ENCODE measurements at regions not wholly inside any gene's neighbourhood (a gene's known extent, or its start where the extent isn't known, plus 50 kb on each side); places are given as distances from the start of the nearest gene placed in this dataset.
"Not testable (repeated sequence)": the region's sequence is repeated elsewhere in the genome, so short reads cannot be mapped to it uniquely, and the experiment has no call there.

DNA sequence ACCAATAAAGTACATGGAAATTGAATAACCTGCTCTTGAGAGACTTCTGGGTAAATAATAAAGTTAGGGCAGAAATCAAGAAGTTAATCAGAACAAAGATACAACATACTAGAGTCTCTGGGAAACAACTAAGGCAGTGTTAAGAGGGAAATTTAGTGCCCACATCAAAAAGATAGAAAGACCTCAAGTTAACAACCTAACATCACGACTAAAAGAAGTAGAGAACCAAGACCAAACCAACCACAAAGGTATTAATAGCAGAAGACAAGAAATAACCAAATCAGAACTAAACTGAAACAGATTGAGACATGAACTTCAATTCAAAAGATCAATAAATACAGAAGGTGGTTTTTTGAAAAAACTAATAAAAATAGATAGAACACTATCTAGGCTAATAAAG is 140.7 kb downstream of the JRKL start:
- no peak for DNase-seq (ENCODE audit: low spot score in 2 of 2)
- Histone ChIP-seq H3K36me3 (no peaks in the 10 kb centered on the region), H3K4me3 (no peak overlapping the region), H3K27ac (no peak overlapping the region), H3K4me1 (no peaks in the 10 kb centered on the region), H3K9me3 (peaks cover 0 to 13% of the 10 kb centered on the region in 2 donors), H3K27me3 (no peaks in the 10 kb centered on the region)
- TF ChIP-seq POLR2AphosphoS5 (IDR thresholded peaks at IDR 0.05) (no peak), POLR2A (IDR thresholded peaks at IDR 0.05) (no peak)
- TF ChIP-seq, protein P1, sequence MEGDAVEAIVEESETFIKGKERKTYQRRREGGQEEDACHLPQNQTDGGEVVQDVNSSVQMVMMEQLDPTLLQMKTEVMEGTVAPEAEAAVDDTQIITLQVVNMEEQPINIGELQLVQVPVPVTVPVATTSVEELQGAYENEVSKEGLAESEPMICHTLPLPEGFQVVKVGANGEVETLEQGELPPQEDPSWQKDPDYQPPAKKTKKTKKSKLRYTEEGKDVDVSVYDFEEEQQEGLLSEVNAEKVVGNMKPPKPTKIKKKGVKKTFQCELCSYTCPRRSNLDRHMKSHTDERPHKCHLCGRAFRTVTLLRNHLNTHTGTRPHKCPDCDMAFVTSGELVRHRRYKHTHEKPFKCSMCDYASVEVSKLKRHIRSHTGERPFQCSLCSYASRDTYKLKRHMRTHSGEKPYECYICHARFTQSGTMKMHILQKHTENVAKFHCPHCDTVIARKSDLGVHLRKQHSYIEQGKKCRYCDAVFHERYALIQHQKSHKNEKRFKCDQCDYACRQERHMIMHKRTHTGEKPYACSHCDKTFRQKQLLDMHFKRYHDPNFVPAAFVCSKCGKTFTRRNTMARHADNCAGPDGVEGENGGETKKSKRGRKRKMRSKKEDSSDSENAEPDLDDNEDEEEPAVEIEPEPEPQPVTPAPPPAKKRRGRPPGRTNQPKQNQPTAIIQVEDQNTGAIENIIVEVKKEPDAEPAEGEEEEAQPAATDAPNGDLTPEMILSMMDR (IDR thresholded peaks at IDR 0.05), result no peak
- intact Hi-C loops (cut with DNase I; ENCODE audit: low total_unique reads), result no loop called here

DNA sequence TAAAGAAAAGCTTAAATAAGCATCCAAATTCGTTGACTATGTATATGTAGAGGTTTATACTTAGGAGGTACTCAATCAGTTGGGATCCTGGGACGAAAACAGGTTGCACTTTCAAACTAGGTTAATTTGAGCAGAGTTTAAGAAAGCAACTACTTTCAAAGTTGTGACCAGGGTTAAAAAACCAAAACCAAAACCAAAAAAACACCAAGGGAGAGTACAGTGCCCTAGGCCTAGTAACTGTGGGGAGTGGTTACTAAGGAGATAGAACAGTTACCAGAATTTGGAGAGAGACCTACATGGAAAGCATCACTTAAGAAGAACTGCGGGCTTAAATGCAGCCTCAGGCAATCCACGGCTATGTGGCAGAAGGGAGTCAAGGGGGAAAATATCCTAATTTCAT is 148.3 kb downstream of the JRKL start:
- no peaks in the 10 kb centered on the region for H3K27me3 ChIP-seq
- TF ChIP-seq POLR2AphosphoS5 (IDR thresholded peaks at IDR 0.05) (no peak), POLR2A (IDR thresholded peaks at IDR 0.05) (no peak)
- TF ChIP-seq, protein P1 (IDR thresholded peaks at IDR 0.05), result no peak

DNA sequence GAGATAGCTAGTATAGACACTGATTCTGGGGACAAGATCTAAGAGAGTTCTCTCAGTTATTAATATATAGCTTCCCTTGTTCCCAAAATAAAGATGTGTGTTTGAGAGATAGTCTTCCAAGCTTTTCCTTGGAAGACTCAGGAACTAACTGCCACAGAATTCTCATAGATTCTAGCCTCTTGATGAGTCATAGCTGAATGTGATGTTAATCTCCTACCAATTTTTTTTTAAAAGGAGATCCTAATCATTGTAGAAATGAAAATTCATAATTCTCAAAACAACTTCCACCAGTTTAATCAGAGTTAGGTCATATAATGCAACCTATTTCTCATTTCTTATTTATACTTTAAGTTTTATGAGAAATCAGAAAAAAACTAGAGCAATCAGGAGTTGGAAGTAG is 148.8 kb downstream of the JRKL start:
- Histone ChIP-seq H3K27me3 (no peaks in the 10 kb centered on the region), H3K4me3 (no peak overlapping the region), H3K27ac (no peak overlapping the region), H3K9me3 (no peaks in the 10 kb centered on the region), H3K36me3 (no peaks in the 10 kb centered on the region), H3K4me1 (no peaks in the 10 kb centered on the region)
- intact Hi-C loops (cut with DNase I; ENCODE audit: low total_unique reads), result no loop called here
- no peak for DNase-seq (ENCODE audit: low spot score in 2 of 2)
- TF ChIP-seq POLR2AphosphoS5 (IDR thresholded peaks at IDR 0.05) (no peak), POLR2A (IDR thresholded peaks at IDR 0.05) (no peak)
- TF ChIP-seq, protein P1 (IDR thresholded peaks at IDR 0.05), result no peak

More for the DNA sequence above, 148.3 kb downstream of the JRKL start:
- Histone ChIP-seq H3K36me3 (no peaks in the 10 kb centered on the region), H3K9me3 (no peaks in the 10 kb centered on the region), H3K4me3 (no peak overlapping the region), H3K27ac (no peak overlapping the region), H3K4me1 (no peaks in the 10 kb centered on the region)
- DNase-seq (ENCODE audit: low spot score in 2 of 2), result no peak
- intact Hi-C loops (cut with DNase I; ENCODE audit: low total_unique reads), result no loop called here

DNA sequence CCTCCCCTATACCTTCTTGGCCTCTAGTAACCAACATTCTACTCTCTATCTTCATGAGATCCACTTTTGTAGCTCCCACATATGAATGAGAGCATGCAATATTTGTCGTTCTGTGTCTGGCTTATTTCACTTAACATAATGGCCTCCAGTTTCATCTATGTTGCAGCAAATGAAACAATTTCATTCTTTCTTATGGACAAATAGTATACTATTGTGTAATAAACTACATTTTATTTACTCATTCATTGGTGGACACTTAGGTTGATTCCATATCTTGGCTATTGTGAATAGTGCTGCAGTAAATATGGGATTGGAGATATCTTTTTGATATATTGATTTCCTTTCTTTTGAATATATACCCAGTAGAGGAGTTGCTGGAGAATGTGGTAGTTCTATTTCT is 151.1 kb downstream of the JRKL start:
- no peak overlapping the region for H3K4me3 ChIP-seq
- no peaks in the 10 kb centered on the region for H3K36me3 ChIP-seq
- no peak for TF ChIP-seq POLR2AphosphoS5 (IDR thresholded peaks at IDR 0.05)
- no peaks in the 10 kb centered on the region for H3K4me1 ChIP-seq
- H3K9me3 ChIP-seq, result no peaks in the 10 kb centered on the region
- intact Hi-C loops (cut with DNase I; ENCODE audit: low total_unique reads), result no loop called here
- H3K27me3 ChIP-seq, result no peaks in the 10 kb centered on the region
- H3K27ac ChIP-seq, result no peak overlapping the region
- DNase-seq (ENCODE audit: low spot score in 2 of 2), result no peak

DNA sequence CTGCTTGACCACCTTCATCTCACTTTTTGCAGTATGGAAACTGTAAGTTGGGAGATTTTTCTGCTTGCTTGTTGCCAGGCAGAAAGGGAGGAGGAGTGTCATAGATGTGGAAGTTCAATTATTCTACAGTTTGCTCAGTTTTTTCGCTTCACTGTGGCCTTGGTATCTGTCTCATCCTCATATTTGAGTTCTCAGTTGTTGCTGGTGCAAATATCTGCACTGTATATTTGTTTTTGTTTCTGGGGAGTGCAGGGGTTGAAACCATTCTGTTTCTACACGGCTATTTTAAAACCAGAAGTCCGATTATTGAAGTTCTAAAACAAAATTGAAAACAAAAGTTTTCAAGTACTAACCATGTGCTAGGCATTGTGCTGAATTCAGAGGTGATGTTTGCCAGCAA is 153.4 kb downstream of the JRKL start:
- no peaks in the 10 kb centered on the region for H3K4me1 ChIP-seq
- intact Hi-C loops (cut with DNase I; ENCODE audit: low total_unique reads), result no loop called here
- no peaks in the 10 kb centered on the region for H3K9me3 ChIP-seq
- no peak overlapping the region for H3K27ac ChIP-seq
- TF ChIP-seq POLR2A (IDR thresholded peaks at IDR 0.05) (no peak), POLR2AphosphoS5 (IDR thresholded peaks at IDR 0.05) (no peak)
- TF ChIP-seq, protein P1 (IDR thresholded peaks at IDR 0.05), result no peak
- no peaks in the 10 kb centered on the region for H3K36me3 ChIP-seq
- no peaks in the 10 kb centered on the region for H3K27me3 ChIP-seq
- DNase-seq (ENCODE audit: low spot score in 2 of 2), result no peak
- no peak overlapping the region for H3K4me3 ChIP-seq

DNA sequence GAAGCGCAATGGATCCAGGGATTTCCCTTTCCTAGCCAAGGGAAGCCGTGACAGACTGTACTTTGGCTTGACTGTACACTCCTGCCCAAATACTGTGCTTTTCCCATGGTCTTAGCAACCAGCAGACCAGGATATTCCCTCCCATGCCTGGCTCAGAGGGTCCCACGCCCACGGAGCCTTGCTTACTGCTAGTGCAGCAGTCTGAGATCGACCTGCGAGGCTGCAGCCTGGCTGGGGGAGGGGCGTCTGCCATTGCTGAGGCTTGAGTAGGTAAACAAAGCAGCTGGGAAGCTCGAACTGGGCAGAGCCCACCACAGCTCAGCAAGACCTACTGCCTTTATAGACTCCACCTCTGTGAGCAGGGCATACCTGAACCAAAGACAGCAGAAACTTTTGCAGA is 155.4 kb downstream of the JRKL start:
- H3K27me3 ChIP-seq; H3K27ac ChIP-seq; DNase-seq (ENCODE audit: low spot score in 2 of 2); H3K4me3 ChIP-seq; intact Hi-C loops (cut with DNase I; ENCODE audit: low total_unique reads); H3K9me3 ChIP-seq; H3K36me3 ChIP-seq; H3K4me1 ChIP-seq: not testable (repeated sequence)

All from breast epithelium (tissue), 4 donors.